HCT116 (cell line): ENCODE measurements at regions not wholly inside any gene's neighbourhood (a gene's known extent, or its start where the extent isn't known, plus 50 kb on each side); places are given as distances from the start of the nearest gene placed in this dataset.

Experiments
- ATAC-seq: fragments of 200-7000 bp; cut with Tn5 transposase; 2 replicates; pipeline ENCODE4 v1.9.1; 2020; ENCODE audit warnings: mild to moderate bottlenecking, moderate library complexity
- BruUV-seq: library from RNA; stranded (reverse); fragments of 400-500 nt; replicated peaks from 2 replicates; lab custom pipeline; 2021; lab: Mats Ljungman, UMichigan
- CTCF ChIA-PET: fragments of 300-600 bp; sonication (Branson Sonifier 250); formaldehyde crosslinking; loops from one replicate; lab custom pipeline; 2021; ENCODE audit warnings: antibody characterized with exemption; lab: Charles Lee
- POLR2A ChIA-PET: fragments of 300-600, 350-600 bp; sonication (Branson Sonifier 250); formaldehyde crosslinking; loops from one replicate; lab custom pipeline; 2021; ENCODE audit warnings: antibody characterized with exemption; lab: Charles Lee
- RAD21 ChIA-PET, 2 experiments: fragments of 300-600 bp; sonication (Branson Sonifier 250); formaldehyde crosslinking; loops; one replicate each; lab custom pipeline; 2023; ENCODE audit warnings: low total read pairs in 2 of 2; ENCODE audit not compliant: uncharacterized antibody in 2 of 2, unreplicated experiment in 2 of 2, low non-redundant PET in 1 of 2; lab: Charles Lee
- DNase-seq: peaks from one replicate; pipeline ENCODE4 v3.0.0-alpha.2; 2010; ENCODE audit warnings: low read depth, low spot score
- H2AFZ ChIP-seq: fragments of 200-600 bp; shearing (Covaris generic), sonication (generic); 2 replicates; pipeline ENCODE4 v1.6.1; 2017; ENCODE audit warnings: low read depth, mixed run types, mixed read lengths, antibody characterized with exemption, low read length; ENCODE audit not compliant: poor library complexity, severe bottlenecking
- H3K27ac ChIP-seq: 2 replicates; pipeline ENCODE4 v1.5.1; 2012; ENCODE audit warnings: low read depth, low read length
- H3K27me3 ChIP-seq: fragments of 200-600 bp; sonication (generic); 2 replicates; pipeline ENCODE4 v1.6.1; 2016; ENCODE audit warnings: mixed run types, low read length, mixed read lengths; ENCODE audit not compliant: insufficient read depth
- H3K36me3 ChIP-seq, 2 experiments: fragments of 200-500 bp in 1 of 2; fragments of 200-600 bp in 1 of 2; sonication (Bioruptor generic) in 1 of 2; sonication (generic) in 1 of 2; 2 replicates each; pipeline versions ENCODE4 v1.5.1 to v1.6.1; 2014 to 2016; ENCODE audit warnings: low read length in 2 of 2, inconsistent platforms in 1 of 2, mixed read lengths in 1 of 2, mixed run types in 1 of 2; ENCODE audit not compliant: insufficient read depth in 2 of 2, control insufficient read depth in 1 of 2
- H3K4me1 ChIP-seq, 2 experiments: fragments of 200-600 bp in 1 of 2; sonication (generic) in 1 of 2; 2 replicates each; pipeline versions ENCODE4 v1.5.1 to v1.6.1; 2012 to 2017; ENCODE audit warnings: low read length in 2 of 2, inconsistent platforms in 1 of 2, mild to moderate bottlenecking in 1 of 2, mixed read lengths in 1 of 2, mixed run types in 1 of 2, moderate library complexity in 1 of 2; ENCODE audit not compliant: insufficient read depth in 2 of 2, control insufficient read depth in 1 of 2
- H3K4me2 ChIP-seq: fragments of 200-600 bp; sonication (generic); 2 replicates; pipeline ENCODE4 v1.6.1; 2017; ENCODE audit warnings: mixed run types, low read length, mixed read lengths
- H3K4me3 ChIP-seq, 2 experiments: fragments of 200-600 bp in 1 of 2; sonication (generic) in 1 of 2; replicated peaks in 1 of 2; 2 replicates each; pipeline ENCODE4 v1.5.1; 2011 to 2016; ENCODE audit warnings: low read length in 2 of 2, control low read depth in 1 of 2, low read depth in 1 of 2, mild to moderate bottlenecking in 1 of 2, mixed read lengths in 1 of 2, mixed run types in 1 of 2
- H3K79me2 ChIP-seq: fragments of 200-600 bp; sonication (generic); 2 replicates; pipeline ENCODE4 v1.6.1; 2017; ENCODE audit warnings: mild to moderate bottlenecking, mixed run types, low read length, moderate library complexity, mixed read lengths; ENCODE audit not compliant: insufficient read depth
- H3K9ac ChIP-seq: fragments of 200-600 bp; sonication (generic); 2 replicates; pipeline ENCODE4 v1.6.1; 2016; ENCODE audit warnings: low read length, mixed read lengths
- H3K9me2 ChIP-seq: fragments of 200-600 bp; sonication (generic), shearing (Covaris generic); 2 replicates; pipeline ENCODE4 v1.6.1; 2017; ENCODE audit warnings: mixed run types, mild to moderate bottlenecking, moderate library complexity; ENCODE audit not compliant: insufficient read depth
- H3K9me3 ChIP-seq, 2 experiments: fragments of 200-500 bp in 1 of 2; fragments of 200-600 bp in 1 of 2; sonication (Bioruptor generic) in 1 of 2; sonication (generic) in 1 of 2; 2 replicates each; pipeline ENCODE4 v1.6.1; 2014 to 2017; ENCODE audit warnings: low read length in 2 of 2, mixed read lengths in 2 of 2, inconsistent platforms in 1 of 2, low read depth in 1 of 2, mild to moderate bottlenecking in 1 of 2, mixed run types in 1 of 2, moderate library complexity in 1 of 2; ENCODE audit not compliant: control insufficient read depth in 1 of 2, insufficient read depth in 1 of 2
- H4K20me1 ChIP-seq: fragments of 200-600 bp; sonication (generic), shearing (Covaris generic); 2 replicates; pipeline ENCODE4 v1.6.1; 2017; ENCODE audit warnings: mixed run types, mild to moderate bottlenecking, moderate library complexity; ENCODE audit not compliant: insufficient read depth
- CEBPB ChIP-seq: IDR thresholded peaks from 2 replicates; pipeline ENCODE4 v1.6.1; 2012; ENCODE audit warnings: low read depth
- EZH2 ChIP-seq: fragments of 200-600 bp; sonication (generic); IDR thresholded peaks from 2 replicates; pipeline ENCODE4 v1.6.1; 2017; ENCODE audit warnings: antibody characterized with exemption, mixed run types
- JUND ChIP-seq: IDR thresholded peaks from 2 replicates; pipeline ENCODE4 v1.6.1; 2012
- POLR2AphosphoS5 ChIP-seq: IDR thresholded peaks from 2 replicates; pipeline ENCODE4 v1.6.1; 2011; ENCODE audit warnings: mild to moderate bottlenecking, low read depth, low read length, moderate library complexity
- REST ChIP-seq: IDR thresholded peaks from 2 replicates; pipeline ENCODE4 v1.6.1; 2012; ENCODE audit warnings: low read depth
- SP1 ChIP-seq: IDR thresholded peaks from 2 replicates; pipeline ENCODE4 v1.6.1; 2012; ENCODE audit warnings: low read depth
- SRF ChIP-seq: IDR thresholded peaks from 2 replicates; pipeline ENCODE4 v1.6.1; 2012; ENCODE audit warnings: low read depth
- TCF7L2 ChIP-seq: IDR thresholded peaks from 2 replicates; pipeline ENCODE4 v1.7.0; 2011; ENCODE audit warnings: borderline replicate concordance, inconsistent platforms; ENCODE audit not compliant: insufficient read depth, insufficient read length; ENCODE audit errors: extremely low read depth
- YY1 ChIP-seq: IDR thresholded peaks from 2 replicates; pipeline ENCODE4 v1.6.1; 2011; ENCODE audit warnings: low read length, low read depth, moderate library complexity, mild to moderate bottlenecking; ENCODE audit not compliant: insufficient replicate concordance; ENCODE audit errors: extremely low read depth
- ZBTB33 ChIP-seq: IDR thresholded peaks from 2 replicates; pipeline ENCODE4 v1.6.1; 2011; ENCODE audit warnings: mild to moderate bottlenecking, low read length, moderate library complexity; ENCODE audit not compliant: insufficient replicate concordance; ENCODE audit errors: extremely low read depth
- intact Hi-C: fragments of 100-400 bp; cut with micrococcal nuclease; formaldehyde crosslinking; loops from 2 replicates; pipeline ENCODE4 v1.10.0; 2022
- TF ChIP-seq, protein P1 (sequence below): IDR thresholded peaks from 2 replicates; pipeline ENCODE4 v1.6.1; 2012

- H3K4me3 ChIP-seq: no peak overlapping the region
- no peak overlapping the region for H3K9ac ChIP-seq
- no peaks in the 10 kb centered on the region for H3K27me3 ChIP-seq
- no peaks in the 10 kb centered on the region for H3K79me2 ChIP-seq
- no peak overlapping the region for H3K4me2 ChIP-seq
- ATAC-seq (no peak), DNase-seq (no peak)
- POLR2A ChIA-PET: no interaction called here
- RAD21 ChIA-PET: no interaction called here
- no peaks in the 10 kb centered on the region for H3K9me2 ChIP-seq
- H2AFZ ChIP-seq: no peak overlapping the region
- no peaks in the 10 kb centered on the region for H4K20me1 ChIP-seq
- no peaks in the 10 kb centered on the region for H3K36me3 ChIP-seq
- CTCF ChIA-PET: no interaction called here
- no peaks in the 10 kb centered on the region for H3K9me3 ChIP-seq
- H3K27ac ChIP-seq: no peak overlapping the region
- no peaks in the 10 kb centered on the region for H3K4me1 ChIP-seq
- no TSS peak for BruUV-seq
- TF ChIP-seq SRF: no peak
- TF ChIP-seq POLR2AphosphoS5: no peak
- intact Hi-C loops: no loop called here
Measured at GRCh38 chr3:145183261-145183660, 977.7 kb downstream of the PLOD2 start.

GRCh38 chr3:145188079-145188770 is 972.8 kb downstream of the PLOD2 start:
- no TSS peak for BruUV-seq
- TF ChIP-seq REST (no peak), YY1 (no peak), TCF7L2 (no peak), EZH2 (no peak), JUND (no peak), ZBTB33 (no peak), SP1 (no peak), CEBPB (no peak), SRF (no peak)
- TF ChIP-seq, protein P1, sequence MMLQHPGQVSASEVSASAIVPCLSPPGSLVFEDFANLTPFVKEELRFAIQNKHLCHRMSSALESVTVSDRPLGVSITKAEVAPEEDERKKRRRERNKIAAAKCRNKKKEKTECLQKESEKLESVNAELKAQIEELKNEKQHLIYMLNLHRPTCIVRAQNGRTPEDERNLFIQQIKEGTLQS: no peak

More at GRCh38 chr3:145188079-145188770, 972.8 kb downstream of the PLOD2 start:
- Histone ChIP-seq H3K9ac (no peak overlapping the region), H3K79me2 (no peaks in the 10 kb centered on the region), H3K4me1 (no peaks in the 10 kb centered on the region), H3K27ac (no peak overlapping the region), H4K20me1 (no peaks in the 10 kb centered on the region), H3K9me3 (no peaks in the 10 kb centered on the region), H3K36me3 (no peaks in the 10 kb centered on the region), H3K4me3 (no peak overlapping the region), H3K27me3 (no peaks in the 10 kb centered on the region), H2AFZ (no peak overlapping the region), H3K4me2 (no peak overlapping the region), H3K9me2 (no peaks in the 10 kb centered on the region)
- RAD21 ChIA-PET: no interaction called here
- POLR2A ChIA-PET: no interaction called here
- ATAC-seq (no peak), DNase-seq (no peak)
- intact Hi-C loops: no loop called here
- CTCF ChIA-PET: no interaction called here
